SU-DHL-6 (cell line): ENCODE measurements at regions not wholly inside any gene's neighbourhood (a gene's known extent, or its start where the extent isn't known, plus 50 kb on each side); places are given as distances from the start of the nearest gene placed in this dataset.

Source experiments
- CTCF ChIP-seq: fragments of 200-600 bp; sonication (generic); IDR thresholded peaks from one replicate; pipeline ENCODE4 v1.5.1; 2017; ENCODE audit warnings: antibody characterized with exemption, mild to moderate bottlenecking, low read length, moderate library complexity; ENCODE audit not compliant: insufficient read depth, poor library complexity, severe bottlenecking
- EZH2phosphoT487 ChIP-seq: fragments of 200-600 bp; sonication (generic), shearing (Covaris generic); conservative IDR thresholded peaks from 2 replicates; pipeline ENCODE4 v1.6.1; 2018; ENCODE audit warnings: mild to moderate bottlenecking, antibody characterized with exemption, low read length, moderate library complexity, mixed read lengths

GRCh38 chrX:140918398-140919038 lies 83.9 kb upstream of the SPANXB1 start:
- TF ChIP-seq CTCF = peak; percentile 52
- no peak for TF ChIP-seq EZH2phosphoT487
